ENCODE measurements at regions not wholly inside any gene's neighbourhood (a gene's known extent, or its start where the extent isn't known, plus 50 kb on each side); places are given as distances from the start of the nearest gene placed in this dataset.

- Mint-ChIP-seq H3K27ac (no peak overlapping the region), H3K9me3 (no peaks in the 10 kb centered on the region), H3K36me3 (no peaks in the 10 kb centered on the region), H3K4me3 (no peak overlapping the region), H3K27me3 (no peaks in the 10 kb centered on the region), H3K4me1 (no peaks in the 10 kb centered on the region)
- POLR2A ChIA-PET = no interaction called here
- no peak for ATAC-seq (ENCODE audit: low read depth)
- DNase-seq = no peak
Measured at GRCh38 chr2:66021296-66021695, 413.6 kb upstream of the MEIS1 start.

GRCh38 chr2:66017763-66018162 lies 417.2 kb upstream of the MEIS1 start:
- no peak overlapping the region for H3K27ac Mint-ChIP-seq
- H3K36me3 Mint-ChIP-seq = no peaks in the 10 kb centered on the region
- DNase-seq (no peak), ATAC-seq (ENCODE audit: low read depth) (no peak)
- POLR2A ChIA-PET = no interaction called here
- H3K27me3 Mint-ChIP-seq = no peaks in the 10 kb centered on the region
- H3K4me3 Mint-ChIP-seq = no peak overlapping the region
- H3K9me3 Mint-ChIP-seq = no peaks in the 10 kb centered on the region
- H3K4me1 Mint-ChIP-seq = no peaks in the 10 kb centered on the region

GRCh38 chr2:66014450-66014849 lies 420.5 kb upstream of the MEIS1 start:
- no peaks in the 10 kb centered on the region for H3K27me3 Mint-ChIP-seq
- ATAC-seq (ENCODE audit: low read depth) = no peak
- DNase-seq = no peak
- H3K4me3 Mint-ChIP-seq = no peak overlapping the region
- peaks cover 1% of the 10 kb centered on the region for H3K9me3 Mint-ChIP-seq
- no peaks in the 10 kb centered on the region for H3K36me3 Mint-ChIP-seq
- no peaks in the 10 kb centered on the region for H3K4me1 Mint-ChIP-seq
- POLR2A ChIA-PET = no interaction called here
- no peak overlapping the region for H3K27ac Mint-ChIP-seq

- Mint-ChIP-seq H3K36me3 (no peaks in the 10 kb centered on the region), H3K4me3 (no peak overlapping the region), H3K9me3 (peaks cover 1% of the 10 kb centered on the region), H3K4me1 (no peaks in the 10 kb centered on the region), H3K27ac (no peak overlapping the region), H3K27me3 (no peaks in the 10 kb centered on the region)
- ATAC-seq (ENCODE audit: low read depth) = no peak
- no peak for DNase-seq
- POLR2A ChIA-PET = no interaction called here
Measured at GRCh38 chr2:66013456-66013855, 421.5 kb upstream of the MEIS1 start.

GRCh38 chr2:66003931-66004330 lies 431.0 kb upstream of the MEIS1 start:
- POLR2A ChIA-PET = no interaction called here
- Mint-ChIP-seq H3K9me3 (peaks cover 3% of the 10 kb centered on the region), H3K4me3 (no peak overlapping the region), H3K27ac (no peak overlapping the region), H3K27me3 (no peaks in the 10 kb centered on the region), H3K36me3 (no peaks in the 10 kb centered on the region), H3K4me1 (no peaks in the 10 kb centered on the region)
- no peak for DNase-seq
- no peak for ATAC-seq (ENCODE audit: low read depth)

- Mint-ChIP-seq H3K27me3 (no peaks in the 10 kb centered on the region), H3K36me3 (no peaks in the 10 kb centered on the region), H3K4me3 (no peak overlapping the region), H3K27ac (no peak overlapping the region), H3K4me1 (no peaks in the 10 kb centered on the region), H3K9me3 (peaks cover 2% of the 10 kb centered on the region)
- DNase-seq = no peak
- POLR2A ChIA-PET = no interaction called here
- no peak for ATAC-seq (ENCODE audit: low read depth)
Measured at GRCh38 chr2:66001538-66001937, 433.4 kb upstream of the MEIS1 start.

GRCh38 chr2:66000901-66001300 lies 434.0 kb upstream of the MEIS1 start:
- Mint-ChIP-seq H3K27ac (no peak overlapping the region), H3K4me1 (no peaks in the 10 kb centered on the region), H3K9me3 (peaks cover 2% of the 10 kb centered on the region), H3K4me3 (no peak overlapping the region), H3K27me3 (no peaks in the 10 kb centered on the region), H3K36me3 (no peaks in the 10 kb centered on the region)
- no peak for ATAC-seq (ENCODE audit: low read depth)
- no peak for DNase-seq
- POLR2A ChIA-PET = no interaction called here

GRCh38 chr2:65999796-66000195 lies 435.1 kb upstream of the MEIS1 start:
- Mint-ChIP-seq H3K4me1 (no peaks in the 10 kb centered on the region), H3K27ac (no peak overlapping the region), H3K36me3 (no peaks in the 10 kb centered on the region), H3K9me3 (peaks cover 1% of the 10 kb centered on the region), H3K27me3 (no peaks in the 10 kb centered on the region), H3K4me3 (no peak overlapping the region)
- ATAC-seq (ENCODE audit: low read depth) = no peak
- DNase-seq = no peak
- POLR2A ChIA-PET = no interaction called here

- no peaks in the 10 kb centered on the region for H3K27me3 Mint-ChIP-seq
- DNase-seq (no peak), ATAC-seq (ENCODE audit: low read depth) (no peak)
- no peaks in the 10 kb centered on the region for H3K4me1 Mint-ChIP-seq
- no peaks in the 10 kb centered on the region for H3K36me3 Mint-ChIP-seq
- H3K9me3 Mint-ChIP-seq = no peaks in the 10 kb centered on the region
- POLR2A ChIA-PET = no interaction called here
- H3K27ac Mint-ChIP-seq = no peak overlapping the region
- no peak overlapping the region for H3K4me3 Mint-ChIP-seq
Measured at GRCh38 chr2:65999103-65999502, 435.8 kb upstream of the MEIS1 start.

- no peak overlapping the region for H3K4me3 Mint-ChIP-seq
- no peak overlapping the region for H3K27ac Mint-ChIP-seq
- DNase-seq = no peak
- POLR2A ChIA-PET = no interaction called here
- no peak for ATAC-seq (ENCODE audit: low read depth)
- H3K36me3 Mint-ChIP-seq = no peaks in the 10 kb centered on the region
- no peaks in the 10 kb centered on the region for H3K9me3 Mint-ChIP-seq
- H3K27me3 Mint-ChIP-seq = no peaks in the 10 kb centered on the region
- no peaks in the 10 kb centered on the region for H3K4me1 Mint-ChIP-seq
Measured at GRCh38 chr2:65997961-65998360, 437.0 kb upstream of the MEIS1 start.

- Mint-ChIP-seq H3K4me1 (no peaks in the 10 kb centered on the region), H3K36me3 (no peaks in the 10 kb centered on the region), H3K27me3 (no peaks in the 10 kb centered on the region), H3K9me3 (peaks cover 1% of the 10 kb centered on the region), H3K27ac (no peak overlapping the region), H3K4me3 (no peak overlapping the region)
- ATAC-seq (ENCODE audit: low read depth) (no peak), DNase-seq (no peak)
- POLR2A ChIA-PET = no interaction called here
Measured at GRCh38 chr2:65992198-65992554, 442.7 kb upstream of the MEIS1 start.

- DNase-seq (no peak), ATAC-seq (ENCODE audit: low read depth) (no peak)
- H3K4me1 Mint-ChIP-seq = no peaks in the 10 kb centered on the region
- POLR2A ChIA-PET = no interaction called here
- no peaks in the 10 kb centered on the region for H3K27me3 Mint-ChIP-seq
- no peak overlapping the region for H3K4me3 Mint-ChIP-seq
- H3K9me3 Mint-ChIP-seq = peaks cover 1% of the 10 kb centered on the region
- H3K36me3 Mint-ChIP-seq = no peaks in the 10 kb centered on the region
- H3K27ac Mint-ChIP-seq = no peak overlapping the region
Measured at GRCh38 chr2:65991381-65992197, 443.3 kb upstream of the MEIS1 start.

GRCh38 chr2:65985986-65986385 lies 448.9 kb upstream of the MEIS1 start:
- Mint-ChIP-seq H3K9me3 (peaks cover 1% of the 10 kb centered on the region), H3K27ac (no peak overlapping the region), H3K27me3 (no peaks in the 10 kb centered on the region), H3K4me1 (no peaks in the 10 kb centered on the region), H3K36me3 (no peaks in the 10 kb centered on the region), H3K4me3 (no peak overlapping the region)
- DNase-seq = no peak
- POLR2A ChIA-PET = no interaction called here
- no peak for ATAC-seq (ENCODE audit: low read depth)

- Mint-ChIP-seq H3K36me3 (no peaks in the 10 kb centered on the region), H3K27me3 (no peaks in the 10 kb centered on the region), H3K27ac (no peak overlapping the region), H3K4me1 (no peaks in the 10 kb centered on the region), H3K4me3 (no peak overlapping the region), H3K9me3 (peaks cover 2% of the 10 kb centered on the region)
- no peak for DNase-seq
- POLR2A ChIA-PET = no interaction called here
- ATAC-seq (ENCODE audit: low read depth) = no peak
Measured at GRCh38 chr2:65980531-65980930, 454.4 kb upstream of the MEIS1 start.

GRCh38 chr2:65979446-65979845 lies 455.5 kb upstream of the MEIS1 start:
- Mint-ChIP-seq H3K27me3 (no peaks in the 10 kb centered on the region), H3K4me3 (no peak overlapping the region), H3K9me3 (peaks cover 2% of the 10 kb centered on the region), H3K27ac (no peak overlapping the region), H3K36me3 (no peaks in the 10 kb centered on the region), H3K4me1 (no peaks in the 10 kb centered on the region)
- DNase-seq (no peak), ATAC-seq (ENCODE audit: low read depth) (no peak)
- POLR2A ChIA-PET = no interaction called here

Data from activated naive CD8-positive, alpha-beta T cell treated with anti-CD3 and anti-CD28 coated beads, Interleukin-2, amount 10 ng/mL, durations not matched to agents 7 days and 5 days (primary cell).